Keratinocyte (primary cell): ENCODE measurements at regions not wholly inside any gene's neighbourhood (a gene's known extent, or its start where the extent isn't known, plus 50 kb on each side); places are given as distances from the start of the nearest gene placed in this dataset.

ENCODE experiments used
- DNase-seq: peaks from one replicate; pipeline ENCODE4 v3.0.0-alpha.2; 2011; ENCODE audit warnings: low read depth, missing footprints, low spot score
- FAIRE-seq: peaks from 2 replicates; lab custom pipeline; 2011; peaks lifted over from hg19 to GRCh38; lab: Jason Lieb, UNC
- H2AFZ ChIP-seq: 2 replicates; pipeline ENCODE4 v1.6.0; 2012; ENCODE audit warnings: low read length, control low read depth, inconsistent platforms; ENCODE audit not compliant: control insufficient read depth
- H3K27ac ChIP-seq: 2 replicates; pipeline ENCODE4 v1.5.1; 2011; ENCODE audit warnings: low read length; ENCODE audit not compliant: control insufficient read depth, insufficient read depth
- H3K27me3 ChIP-seq: 3 replicates; pipeline ENCODE4 v1.6.0; 2011; ENCODE audit warnings: low read length; ENCODE audit not compliant: control insufficient read depth, insufficient read depth; ENCODE audit errors: extremely low read depth
- H3K36me3 ChIP-seq, 2 experiments: 2 replicates in 1 of 2; 3 replicates in 1 of 2; pipeline ENCODE4 v1.5.1; 2011; ENCODE audit warnings: low read length in 2 of 2, mild to moderate bottlenecking in 1 of 2; ENCODE audit not compliant: control insufficient read depth in 2 of 2, insufficient read depth in 2 of 2; ENCODE audit errors: extremely low read depth in 1 of 2
- H3K4me1 ChIP-seq: 3 replicates; pipeline ENCODE4 v1.5.1; 2011; ENCODE audit warnings: low read length; ENCODE audit not compliant: control insufficient read depth, insufficient read depth; ENCODE audit errors: extremely low read depth
- H3K4me2 ChIP-seq: 3 replicates; pipeline ENCODE4 v1.6.0; 2011; ENCODE audit warnings: low read depth, low read length; ENCODE audit not compliant: control insufficient read depth, insufficient read depth; ENCODE audit errors: extremely low read depth
- H3K4me3 ChIP-seq, 3 experiments: fragments of 200-600 bp in 1 of 3; sonication (generic) in 1 of 3; 2 replicates in 2 of 3; 3 replicates in 1 of 3; pipeline ENCODE4 v1.5.1; 2011 to 2016; ENCODE audit warnings: low read length in 3 of 3, mild to moderate bottlenecking in 3 of 3, control low read depth in 2 of 3, inconsistent platforms in 1 of 3, low read depth in 1 of 3, mixed read lengths in 1 of 3, mixed run types in 1 of 3, moderate library complexity in 1 of 3; ENCODE audit not compliant: control insufficient read depth in 2 of 3, insufficient read depth in 2 of 3; ENCODE audit errors: extremely low read depth in 1 of 3
- H3K79me2 ChIP-seq: 2 replicates; pipeline ENCODE4 v1.6.0; 2012; ENCODE audit warnings: low read length; ENCODE audit not compliant: control insufficient read depth, insufficient read depth
- H3K9ac ChIP-seq: 3 replicates; pipeline ENCODE4 v1.6.0; 2011; ENCODE audit warnings: low read length; ENCODE audit not compliant: control insufficient read depth, insufficient read depth; ENCODE audit errors: extremely low read depth
- H3K9me1 ChIP-seq: 3 replicates; pipeline ENCODE4 v1.6.0; 2011; ENCODE audit warnings: low read length; ENCODE audit not compliant: control insufficient read depth, insufficient read depth; ENCODE audit errors: extremely low read depth
- H3K9me3 ChIP-seq: 2 replicates; pipeline ENCODE4 v1.5.1; 2012; ENCODE audit warnings: low read depth, low read length; ENCODE audit not compliant: control insufficient read depth
- H4K20me1 ChIP-seq: 3 replicates; pipeline ENCODE4 v1.6.0; 2011; ENCODE audit warnings: low read length; ENCODE audit not compliant: control insufficient read depth, insufficient read depth; ENCODE audit errors: extremely low read depth
- EZH2 ChIP-seq: IDR thresholded peaks from one replicate; pipeline ENCODE4 v1.6.1; 2012; ENCODE audit warnings: inconsistent platforms, mild to moderate bottlenecking, low read length, moderate library complexity
- dilution Hi-C: fragments of 300-500 bp; cut with MboI; formaldehyde crosslinking; loops from one replicate; pipeline ENCODE4 v1.7.0; 2020; ENCODE audit warnings: low sequenced_read_pairs; ENCODE audit not compliant: extremely low pct_ligation_motif_present
- TF ChIP-seq, protein P1 (sequence below), 3 experiments: IDR thresholded peaks in 1 of 3; conservative IDR thresholded peaks in 1 of 3; optimal IDR thresholded peaks in 1 of 3; 2 replicates in 2 of 3; 3 replicates in 1 of 3; pipeline versions ENCODE3 to v1.5.1; 2011; ENCODE audit warnings: low read length in 3 of 3, mild to moderate bottlenecking in 3 of 3, moderate library complexity in 2 of 3, control low read depth in 1 of 3, inconsistent platforms in 1 of 3; ENCODE audit not compliant: insufficient read depth in 2 of 3; ENCODE audit errors: extremely low read depth in 1 of 3

- dilution Hi-C loops, result no loop called here
- TF ChIP-seq, protein P1, sequence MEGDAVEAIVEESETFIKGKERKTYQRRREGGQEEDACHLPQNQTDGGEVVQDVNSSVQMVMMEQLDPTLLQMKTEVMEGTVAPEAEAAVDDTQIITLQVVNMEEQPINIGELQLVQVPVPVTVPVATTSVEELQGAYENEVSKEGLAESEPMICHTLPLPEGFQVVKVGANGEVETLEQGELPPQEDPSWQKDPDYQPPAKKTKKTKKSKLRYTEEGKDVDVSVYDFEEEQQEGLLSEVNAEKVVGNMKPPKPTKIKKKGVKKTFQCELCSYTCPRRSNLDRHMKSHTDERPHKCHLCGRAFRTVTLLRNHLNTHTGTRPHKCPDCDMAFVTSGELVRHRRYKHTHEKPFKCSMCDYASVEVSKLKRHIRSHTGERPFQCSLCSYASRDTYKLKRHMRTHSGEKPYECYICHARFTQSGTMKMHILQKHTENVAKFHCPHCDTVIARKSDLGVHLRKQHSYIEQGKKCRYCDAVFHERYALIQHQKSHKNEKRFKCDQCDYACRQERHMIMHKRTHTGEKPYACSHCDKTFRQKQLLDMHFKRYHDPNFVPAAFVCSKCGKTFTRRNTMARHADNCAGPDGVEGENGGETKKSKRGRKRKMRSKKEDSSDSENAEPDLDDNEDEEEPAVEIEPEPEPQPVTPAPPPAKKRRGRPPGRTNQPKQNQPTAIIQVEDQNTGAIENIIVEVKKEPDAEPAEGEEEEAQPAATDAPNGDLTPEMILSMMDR (optimal IDR thresholded peaks at IDR 0.05 in 1 of 3, IDR thresholded peaks at IDR 0.05 in 1 of 3, conservative IDR thresholded peaks at IDR 0.05 in 1 of 3; ENCODE audit: extremely low read depth in 1 of 3, insufficient read depth in 2 of 3, low read length in 3 of 3), result no peak
- no peak for TF ChIP-seq EZH2
- FAIRE-seq, result no peak
These were observed 168.3 kb upstream of the STXBP5 start for GRCh38 chr6:147035886-147036285.

DNA sequence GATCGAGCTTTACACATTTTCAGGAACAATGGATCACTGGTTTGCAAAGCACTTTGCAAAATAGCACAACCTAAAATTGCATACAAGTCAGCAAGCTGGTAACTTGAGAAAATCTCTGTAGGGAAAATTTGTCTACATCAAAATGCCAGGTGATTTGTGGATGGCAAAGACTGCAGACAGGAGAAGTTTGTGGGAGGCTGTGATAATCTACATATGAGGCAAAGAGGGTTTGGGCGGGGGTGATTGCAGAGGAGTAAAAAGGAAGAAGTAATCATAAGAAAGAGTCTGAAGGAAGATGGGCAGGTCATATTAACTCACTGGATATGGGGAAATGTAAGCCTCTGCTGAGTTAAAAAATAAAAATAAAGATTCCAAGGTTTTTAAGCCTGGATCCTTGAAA lies 166.3 kb upstream of the STXBP5 start:
- H3K9me1 ChIP-seq, result no peaks in the 10 kb centered on the region
- H3K9ac ChIP-seq, result no peak overlapping the region
- H4K20me1 ChIP-seq, result no peaks in the 10 kb centered on the region
- H3K36me3 ChIP-seq, result no peaks in the 10 kb centered on the region
- FAIRE-seq (no peak), DNase-seq (no peak)
- no peaks in the 10 kb centered on the region for H3K79me2 ChIP-seq
- H3K4me2 ChIP-seq, result no peak overlapping the region
- H3K27me3 ChIP-seq, result no peaks in the 10 kb centered on the region
- TF ChIP-seq EZH2, result no peak
- TF ChIP-seq, protein P1 (optimal IDR thresholded peaks at IDR 0.05 in 1 of 3, IDR thresholded peaks at IDR 0.05 in 1 of 3, conservative IDR thresholded peaks at IDR 0.05 in 1 of 3; ENCODE audit: extremely low read depth in 1 of 3, insufficient read depth in 2 of 3, low read length in 3 of 3), result no peak
- H3K4me3 ChIP-seq, result no peak overlapping the region
- H3K9me3 ChIP-seq, result no peaks in the 10 kb centered on the region
- H3K4me1 ChIP-seq, result no peaks in the 10 kb centered on the region
- H2AFZ ChIP-seq, result no peak overlapping the region
- dilution Hi-C loops, result no loop called here
- no peak overlapping the region for H3K27ac ChIP-seq

More at GRCh38 chr6:147035886-147036285, 168.3 kb upstream of the STXBP5 start:
- no peak overlapping the region for H2AFZ ChIP-seq
- no peak overlapping the region for H3K4me3 ChIP-seq
- no peak overlapping the region for H3K9ac ChIP-seq
- no peak overlapping the region for H3K4me2 ChIP-seq
- H4K20me1 ChIP-seq, result no peaks in the 10 kb centered on the region
- no peak overlapping the region for H3K27ac ChIP-seq
- no peaks in the 10 kb centered on the region for H3K9me3 ChIP-seq
- H3K9me1 ChIP-seq, result no peaks in the 10 kb centered on the region
- H3K27me3 ChIP-seq, result no peaks in the 10 kb centered on the region
- no peaks in the 10 kb centered on the region for H3K79me2 ChIP-seq
- no peak for DNase-seq
- H3K36me3 ChIP-seq, result no peaks in the 10 kb centered on the region
- H3K4me1 ChIP-seq, result no peaks in the 10 kb centered on the region
